Fibroblast of lung (primary cell): ENCODE measurements at regions not wholly inside any gene's neighbourhood (a gene's known extent, or its start where the extent isn't known, plus 50 kb on each side); places are given as distances from the start of the nearest gene placed in this dataset.

Experiments
- DNase-seq, 2 donors: peaks; one replicate each; pipeline versions ENCODE4 v3.0.0 to v3.0.0-alpha.2; 2010; ENCODE audit warnings: low read depth in 2 of 2
- H2AFZ ChIP-seq: 2 replicates; pipeline ENCODE4 v1.5.1; 2012; ENCODE audit warnings: low read length, control low read depth, inconsistent platforms
- H3K27ac ChIP-seq: 2 replicates; pipeline ENCODE4 v1.5.1; 2011; ENCODE audit warnings: low read length, control low read depth; ENCODE audit not compliant: insufficient read depth
- H3K27me3 ChIP-seq: 2 replicates; pipeline ENCODE4 v1.5.1; 2011; ENCODE audit warnings: mild to moderate bottlenecking, low read length; ENCODE audit not compliant: control insufficient read depth, insufficient read depth
- H3K36me3 ChIP-seq: 2 replicates; pipeline ENCODE4 v1.5.1; 2011; ENCODE audit warnings: low read length; ENCODE audit not compliant: control insufficient read depth, insufficient read depth
- H3K4me1 ChIP-seq: 2 replicates; pipeline ENCODE4 v1.5.1; 2011; ENCODE audit warnings: low read length; ENCODE audit not compliant: control insufficient read depth, insufficient read depth; ENCODE audit errors: extremely low read depth
- H3K4me2 ChIP-seq: 2 replicates; pipeline ENCODE4 v1.5.1; 2011; ENCODE audit warnings: low read length, control low read depth; ENCODE audit not compliant: insufficient read depth; ENCODE audit errors: extremely low read depth
- H3K4me3 ChIP-seq, 4 experiments: fragments of 200-600 bp in 1 of 4; sonication (generic) in 1 of 4; replicated peaks in 1 of 4; 2 replicates each; pipeline ENCODE4 v1.5.1; 2011 to 2016; ENCODE audit warnings: low read length in 4 of 4, low read depth in 3 of 4, mild to moderate bottlenecking in 3 of 4, control low read depth in 2 of 4, inconsistent platforms in 1 of 4, mixed read lengths in 1 of 4; ENCODE audit not compliant: insufficient read depth in 1 of 4; ENCODE audit errors: control extremely low read depth in 1 of 4
- H3K79me2 ChIP-seq: 2 replicates; pipeline ENCODE4 v1.5.1; 2012; ENCODE audit warnings: mild to moderate bottlenecking, low read length, inconsistent platforms; ENCODE audit not compliant: control insufficient read depth, insufficient read depth
- H3K9ac ChIP-seq: 2 replicates; pipeline ENCODE4 v1.5.1; 2011; ENCODE audit warnings: mild to moderate bottlenecking, low read length, control low read depth; ENCODE audit not compliant: insufficient read depth
- H3K9me3 ChIP-seq: 2 replicates; pipeline ENCODE4 v1.5.1; 2012; ENCODE audit warnings: low read depth, low read length; ENCODE audit not compliant: control insufficient read depth, insufficient read depth
- H4K20me1 ChIP-seq: 2 replicates; pipeline ENCODE4 v1.5.1; 2011; ENCODE audit warnings: low read length; ENCODE audit not compliant: control insufficient read depth, insufficient read depth; ENCODE audit errors: extremely low read depth
- EZH2 ChIP-seq: IDR thresholded peaks from 2 replicates; pipeline ENCODE4 v1.5.1; 2012; ENCODE audit warnings: low read length, control low read depth, mild to moderate bottlenecking; ENCODE audit errors: missing control alignments
- TF ChIP-seq, protein P1 (sequence below), 2 donors: IDR thresholded peaks in 1 of 2; conservative IDR thresholded peaks in 1 of 2; 1 replicate in 1 of 2; 2 replicates in 1 of 2; pipeline ENCODE4 v1.5.1; 2011 to 2012; ENCODE audit warnings: low read length in 2 of 2, control low read depth in 1 of 2, inconsistent platforms in 1 of 2, low read depth in 1 of 2, mild to moderate bottlenecking in 1 of 2

DNA sequence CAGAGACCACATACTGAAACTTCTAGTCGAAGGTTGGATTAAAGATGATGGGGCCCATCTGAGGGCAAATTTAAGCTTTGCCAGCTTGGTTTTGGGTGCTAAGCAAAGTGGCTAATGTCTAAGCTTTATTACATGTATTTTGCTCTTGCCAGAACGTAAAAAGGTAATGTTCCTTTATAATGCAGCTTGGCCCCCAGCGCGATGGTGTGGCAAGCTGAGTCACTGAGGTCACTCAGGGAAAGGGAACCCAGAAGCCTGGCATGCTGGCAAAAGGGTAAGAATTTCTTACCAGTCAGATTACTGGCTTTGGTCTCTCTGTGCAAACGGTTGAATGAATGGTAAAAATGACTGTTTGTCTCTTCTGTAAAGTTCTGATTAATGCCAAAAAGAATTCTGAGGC, 158.3 kb upstream of the KCND2 start:
- H2AFZ ChIP-seq, result no peak overlapping the region
- H3K4me3 ChIP-seq, result no peak overlapping the region
- H3K4me1 ChIP-seq, result no peaks in the 10 kb centered on the region
- no peak overlapping the region for H3K9ac ChIP-seq
- H3K4me2 ChIP-seq, result no peak overlapping the region
- no peaks in the 10 kb centered on the region for H4K20me1 ChIP-seq
- DNase-seq, result no peak
- no peak overlapping the region for H3K27ac ChIP-seq
- H3K27me3 ChIP-seq, result no peaks in the 10 kb centered on the region
- H3K79me2 ChIP-seq, result no peaks in the 10 kb centered on the region
- TF ChIP-seq, protein P1, sequence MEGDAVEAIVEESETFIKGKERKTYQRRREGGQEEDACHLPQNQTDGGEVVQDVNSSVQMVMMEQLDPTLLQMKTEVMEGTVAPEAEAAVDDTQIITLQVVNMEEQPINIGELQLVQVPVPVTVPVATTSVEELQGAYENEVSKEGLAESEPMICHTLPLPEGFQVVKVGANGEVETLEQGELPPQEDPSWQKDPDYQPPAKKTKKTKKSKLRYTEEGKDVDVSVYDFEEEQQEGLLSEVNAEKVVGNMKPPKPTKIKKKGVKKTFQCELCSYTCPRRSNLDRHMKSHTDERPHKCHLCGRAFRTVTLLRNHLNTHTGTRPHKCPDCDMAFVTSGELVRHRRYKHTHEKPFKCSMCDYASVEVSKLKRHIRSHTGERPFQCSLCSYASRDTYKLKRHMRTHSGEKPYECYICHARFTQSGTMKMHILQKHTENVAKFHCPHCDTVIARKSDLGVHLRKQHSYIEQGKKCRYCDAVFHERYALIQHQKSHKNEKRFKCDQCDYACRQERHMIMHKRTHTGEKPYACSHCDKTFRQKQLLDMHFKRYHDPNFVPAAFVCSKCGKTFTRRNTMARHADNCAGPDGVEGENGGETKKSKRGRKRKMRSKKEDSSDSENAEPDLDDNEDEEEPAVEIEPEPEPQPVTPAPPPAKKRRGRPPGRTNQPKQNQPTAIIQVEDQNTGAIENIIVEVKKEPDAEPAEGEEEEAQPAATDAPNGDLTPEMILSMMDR (conservative IDR thresholded peaks at IDR 0.05 in 1 of 2, IDR thresholded peaks at IDR 0.05 in 1 of 2; ENCODE audit: low read depth in 1 of 2, low read length in 2 of 2), result no peak
- H3K36me3 ChIP-seq, result no peaks in the 10 kb centered on the region
- no peaks in the 10 kb centered on the region for H3K9me3 ChIP-seq

- Histone ChIP-seq H4K20me1 (no peaks in the 10 kb centered on the region), H3K9me3 (no peaks in the 10 kb centered on the region), H3K79me2 (no peaks in the 10 kb centered on the region), H3K27ac (no peak overlapping the region), H3K4me3 (no peak overlapping the region), H3K4me1 (no peaks in the 10 kb centered on the region), H2AFZ (no peak overlapping the region), H3K9ac (no peak overlapping the region), H3K27me3 (no peaks in the 10 kb centered on the region), H3K4me2 (no peak overlapping the region), H3K36me3 (no peaks in the 10 kb centered on the region)
- DNase-seq, result no peak
- TF ChIP-seq, protein P1 (conservative IDR thresholded peaks at IDR 0.05 in 1 of 2, IDR thresholded peaks at IDR 0.05 in 1 of 2; ENCODE audit: low read depth in 1 of 2, low read length in 2 of 2), result no peak
- TF ChIP-seq EZH2, result no peak
Observed at GRCh38 chr7:120123528-120123927, 149.4 kb upstream of the KCND2 start.

DNA sequence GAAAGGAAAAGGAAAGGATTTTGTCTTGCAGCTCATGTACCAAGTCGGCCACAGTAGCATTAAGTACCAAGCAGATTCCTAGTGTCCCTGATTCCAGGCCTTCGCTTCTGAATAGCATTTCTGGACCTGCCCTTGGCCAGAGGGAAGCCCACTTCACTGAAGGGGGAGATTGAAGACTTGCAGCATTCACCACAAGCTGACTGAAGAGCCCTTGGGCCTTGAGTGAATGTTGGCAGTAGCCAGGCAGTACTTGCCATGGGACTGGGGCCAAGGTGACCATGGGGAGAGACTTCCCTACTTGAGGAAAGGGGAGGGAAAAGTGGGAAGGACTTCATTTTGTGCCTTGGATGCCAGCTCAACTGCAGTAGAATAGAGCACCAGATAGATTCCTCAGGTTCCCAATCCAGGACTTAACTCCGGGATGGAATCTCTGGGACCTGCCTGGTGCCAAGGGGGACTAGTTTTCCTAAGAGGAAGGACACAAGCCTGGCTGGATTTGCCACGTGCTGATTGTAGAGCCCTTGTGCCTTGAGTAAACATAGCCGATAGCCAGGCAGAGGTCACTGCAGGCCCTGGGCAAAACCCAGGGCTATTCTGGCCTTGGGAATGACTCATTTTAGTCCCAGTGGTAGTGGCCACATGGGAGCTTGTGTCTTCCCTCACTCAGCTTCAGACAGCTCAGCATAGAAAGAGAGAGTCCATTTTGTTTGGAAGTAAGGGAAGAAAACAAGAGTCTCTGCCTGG, 141.7 kb upstream of the KCND2 start:
- Histone ChIP-seq H3K4me2 (no peak overlapping the region), H3K4me3 (no peak overlapping the region), H4K20me1 (no peaks in the 10 kb centered on the region), H3K27me3 (no peaks in the 10 kb centered on the region), H3K79me2 (no peaks in the 10 kb centered on the region), H2AFZ (no peak overlapping the region), H3K9ac (no peak overlapping the region), H3K9me3 (no peaks in the 10 kb centered on the region), H3K4me1 (no peaks in the 10 kb centered on the region), H3K27ac (no peak overlapping the region), H3K36me3 (no peaks in the 10 kb centered on the region)
- TF ChIP-seq EZH2, result no peak
- TF ChIP-seq, protein P1 (conservative IDR thresholded peaks at IDR 0.05 in 1 of 2, IDR thresholded peaks at IDR 0.05 in 1 of 2; ENCODE audit: low read depth in 1 of 2, low read length in 2 of 2), result no peak
- no peak for DNase-seq
